Fibroblast of villous mesenchyme (primary cell): ENCODE measurements at regions not wholly inside any gene's neighbourhood (a gene's known extent, or its start where the extent isn't known, plus 50 kb on each side); places are given as distances from the start of the nearest gene placed in this dataset.

Experiments used
- DNase-seq: peaks from one replicate; pipeline ENCODE4 v3.0.0-alpha.2; 2010; ENCODE audit warnings: low read depth
- H3K4me3 ChIP-seq: 2 replicates; pipeline ENCODE4 v1.5.1; 2011; ENCODE audit warnings: low read depth, mild to moderate bottlenecking, low read length
- TF ChIP-seq, protein P1 (sequence below): IDR thresholded peaks from 2 replicates; pipeline ENCODE4 v1.5.1; 2012; ENCODE audit warnings: low read depth, mild to moderate bottlenecking, low read length; ENCODE audit not compliant: insufficient read depth

DNA sequence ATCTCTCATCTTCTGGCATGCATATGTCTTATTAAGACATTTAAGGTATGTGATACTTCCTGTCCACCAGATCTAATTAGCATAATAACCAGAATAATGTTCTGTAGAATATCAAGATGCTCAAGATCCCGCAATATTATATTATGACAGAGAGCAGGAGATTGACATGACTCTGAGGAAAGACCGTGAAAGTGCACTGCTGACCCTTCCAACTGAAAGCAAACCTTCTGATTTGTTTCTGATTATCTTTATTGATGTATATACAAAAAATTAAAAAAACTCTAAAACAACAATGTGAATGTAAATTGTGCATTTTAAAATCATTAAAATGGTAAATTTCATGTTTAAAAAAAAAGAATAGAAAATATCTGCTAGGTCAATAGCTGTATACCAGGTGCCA lies 184.4 kb upstream of the TMEM45B start:
- DNase-seq: no peak
- TF ChIP-seq, protein P1, sequence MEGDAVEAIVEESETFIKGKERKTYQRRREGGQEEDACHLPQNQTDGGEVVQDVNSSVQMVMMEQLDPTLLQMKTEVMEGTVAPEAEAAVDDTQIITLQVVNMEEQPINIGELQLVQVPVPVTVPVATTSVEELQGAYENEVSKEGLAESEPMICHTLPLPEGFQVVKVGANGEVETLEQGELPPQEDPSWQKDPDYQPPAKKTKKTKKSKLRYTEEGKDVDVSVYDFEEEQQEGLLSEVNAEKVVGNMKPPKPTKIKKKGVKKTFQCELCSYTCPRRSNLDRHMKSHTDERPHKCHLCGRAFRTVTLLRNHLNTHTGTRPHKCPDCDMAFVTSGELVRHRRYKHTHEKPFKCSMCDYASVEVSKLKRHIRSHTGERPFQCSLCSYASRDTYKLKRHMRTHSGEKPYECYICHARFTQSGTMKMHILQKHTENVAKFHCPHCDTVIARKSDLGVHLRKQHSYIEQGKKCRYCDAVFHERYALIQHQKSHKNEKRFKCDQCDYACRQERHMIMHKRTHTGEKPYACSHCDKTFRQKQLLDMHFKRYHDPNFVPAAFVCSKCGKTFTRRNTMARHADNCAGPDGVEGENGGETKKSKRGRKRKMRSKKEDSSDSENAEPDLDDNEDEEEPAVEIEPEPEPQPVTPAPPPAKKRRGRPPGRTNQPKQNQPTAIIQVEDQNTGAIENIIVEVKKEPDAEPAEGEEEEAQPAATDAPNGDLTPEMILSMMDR: no peak
- no peak overlapping the region for H3K4me3 ChIP-seq

DNA sequence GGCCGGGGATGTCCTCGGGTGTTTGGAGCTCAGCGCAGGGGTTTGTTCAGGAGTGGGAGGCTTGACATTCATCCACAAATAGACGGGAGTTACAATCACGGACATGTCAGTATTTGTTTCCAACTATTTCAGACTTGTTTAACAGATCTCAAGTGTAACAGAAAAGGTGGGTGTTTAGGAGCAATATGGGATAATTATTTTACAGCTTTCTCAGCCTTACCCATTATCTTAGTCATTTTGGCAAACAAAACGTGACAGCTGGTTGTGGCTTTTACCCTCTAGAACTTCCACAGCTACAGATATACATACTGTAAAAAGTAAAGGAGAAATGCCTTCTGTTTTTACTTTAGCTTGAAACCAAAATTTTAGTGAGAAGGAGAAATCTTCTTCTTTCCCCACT lies 178.7 kb upstream of the TMEM45B start:
- no peak overlapping the region for H3K4me3 ChIP-seq
- TF ChIP-seq, protein P1: no peak
- DNase-seq: no peak

DNA sequence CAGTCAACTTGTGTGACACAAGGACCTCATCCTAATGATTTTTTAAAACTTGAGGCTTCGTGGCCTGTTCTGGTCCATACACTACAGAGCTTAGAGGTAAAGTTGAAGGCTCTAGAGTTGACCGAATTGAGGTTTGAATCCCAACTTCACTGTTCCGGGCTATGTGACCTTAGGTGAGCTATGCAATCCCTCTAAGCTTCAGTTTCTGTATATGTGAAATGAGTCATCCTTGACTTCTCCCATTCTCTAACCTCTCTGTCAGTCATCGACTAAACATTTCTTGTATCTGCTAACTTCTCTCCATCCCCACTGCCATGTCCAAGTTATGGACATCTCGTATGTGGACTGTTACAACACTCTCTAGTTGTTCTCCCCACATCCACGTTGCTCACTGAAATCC lies 178.2 kb upstream of the TMEM45B start:
- TF ChIP-seq, protein P1: no peak
- no peak overlapping the region for H3K4me3 ChIP-seq
- DNase-seq: peak; percentile 22

DNA sequence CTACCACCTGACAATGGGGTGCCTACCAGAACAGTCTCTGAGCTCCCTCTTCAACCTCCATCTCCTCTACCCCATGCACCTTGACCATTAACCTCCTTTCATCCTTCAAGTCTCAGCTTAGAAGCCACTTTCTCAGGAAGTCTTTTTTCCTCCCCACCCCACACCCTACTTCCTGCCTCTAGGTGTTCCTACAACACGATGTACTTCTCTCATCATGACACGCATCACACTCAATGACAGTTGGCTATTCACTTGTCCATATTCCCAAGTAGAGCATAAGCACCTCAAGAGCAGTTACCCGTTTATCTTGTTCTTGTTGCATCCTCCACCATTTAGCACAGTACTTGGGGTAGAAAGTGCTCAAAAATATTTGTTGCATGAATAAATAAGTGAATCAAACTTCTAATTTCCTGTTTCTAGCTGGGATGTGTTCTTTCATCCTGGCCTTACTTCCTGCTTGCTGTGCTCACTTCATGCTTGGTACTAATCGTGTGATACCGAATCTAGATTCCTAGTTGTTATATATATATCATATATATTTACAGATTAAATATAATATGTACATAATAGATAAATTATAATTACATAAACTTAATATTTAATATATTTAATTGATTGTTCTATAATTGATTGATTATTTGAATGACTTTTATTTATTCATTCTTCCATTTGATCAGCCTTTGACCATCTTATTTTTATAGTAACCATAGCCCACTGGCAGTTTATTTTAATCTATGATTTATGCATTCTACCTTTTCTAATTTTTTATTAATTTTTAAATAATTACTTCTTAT lies 177.5 kb upstream of the TMEM45B start:
- no peak for DNase-seq

DNA sequence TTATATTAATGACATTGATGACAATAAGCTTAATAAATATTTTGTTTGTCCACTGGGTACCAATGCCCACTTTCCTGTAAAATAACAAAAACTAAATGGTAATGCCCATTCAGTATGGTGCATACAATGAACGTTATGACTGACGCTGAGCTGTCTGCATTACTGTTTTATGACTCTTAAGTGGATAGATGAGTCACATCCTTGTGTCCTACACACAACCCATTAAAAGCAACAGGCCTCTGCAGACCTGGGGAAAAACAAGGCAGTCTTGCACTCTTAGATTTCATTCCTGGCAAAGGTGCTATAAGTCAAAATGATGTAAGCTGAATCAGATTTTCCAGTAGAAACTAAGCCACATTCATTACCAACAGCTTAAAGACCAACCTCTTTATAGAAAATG lies 176.3 kb upstream of the TMEM45B start:
- TF ChIP-seq, protein P1: no peak
- DNase-seq: peak; percentile 91
- no peak overlapping the region for H3K4me3 ChIP-seq

More for the DNA sequence above, 177.5 kb upstream of the TMEM45B start:
- TF ChIP-seq, protein P1: no peak
- H3K4me3 ChIP-seq: no peak overlapping the region

DNA sequence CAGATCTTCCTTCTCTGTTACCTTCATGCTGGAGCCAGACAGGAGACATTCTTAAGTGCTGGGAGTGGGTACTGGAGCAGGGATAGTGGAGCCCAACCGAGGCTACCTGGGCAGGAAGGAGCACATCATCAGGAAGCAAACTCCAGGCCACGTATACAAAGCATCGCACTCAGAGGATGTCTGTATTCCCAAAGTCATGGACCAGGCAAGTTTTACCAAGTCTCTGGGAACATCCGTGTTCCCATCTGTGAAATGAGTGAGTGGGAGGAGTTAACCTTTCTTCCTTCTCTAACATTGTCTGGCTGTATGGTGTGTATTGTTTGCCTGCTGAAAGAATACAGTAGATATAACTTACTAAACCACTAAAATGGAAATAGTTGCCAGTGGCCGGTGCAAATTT lies 175.0 kb upstream of the TMEM45B start:
- TF ChIP-seq, protein P1: no peak
- no peak overlapping the region for H3K4me3 ChIP-seq
- no peak for DNase-seq
